Middle frontal gyrus (tissue), 1 donor: ENCODE measurements at regions not wholly inside any gene's neighbourhood (a gene's known extent, or its start where the extent isn't known, plus 50 kb on each side); places are given as distances from the start of the nearest gene placed in this dataset.

Source experiments
- DNase-seq: peaks from one replicate; pipeline ENCODE4 v3.0.0-alpha.2; 2015; ENCODE audit warnings: low spot score; ENCODE audit errors: extremely low spot score

DNA sequence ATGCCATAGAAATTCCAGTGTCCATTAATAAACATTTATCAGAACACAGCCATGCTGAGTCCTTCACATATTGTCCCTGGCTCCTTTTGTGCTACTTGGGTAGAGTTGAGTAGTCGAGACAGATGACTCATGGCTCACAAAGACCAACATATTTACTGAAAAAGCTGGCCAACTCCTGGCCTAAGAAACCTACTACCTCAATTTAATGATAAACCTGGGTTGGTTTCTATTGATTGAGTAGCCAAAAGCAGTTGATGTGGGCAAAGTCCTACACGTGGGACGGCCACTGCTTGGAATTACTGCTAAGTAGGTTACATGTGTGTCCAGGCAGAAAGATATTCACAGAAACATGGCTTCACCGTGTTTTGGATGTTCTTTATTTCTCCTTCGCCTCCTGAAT lies 402.2 kb downstream of the NR2F2 start:
- no peak for DNase-seq

DNA sequence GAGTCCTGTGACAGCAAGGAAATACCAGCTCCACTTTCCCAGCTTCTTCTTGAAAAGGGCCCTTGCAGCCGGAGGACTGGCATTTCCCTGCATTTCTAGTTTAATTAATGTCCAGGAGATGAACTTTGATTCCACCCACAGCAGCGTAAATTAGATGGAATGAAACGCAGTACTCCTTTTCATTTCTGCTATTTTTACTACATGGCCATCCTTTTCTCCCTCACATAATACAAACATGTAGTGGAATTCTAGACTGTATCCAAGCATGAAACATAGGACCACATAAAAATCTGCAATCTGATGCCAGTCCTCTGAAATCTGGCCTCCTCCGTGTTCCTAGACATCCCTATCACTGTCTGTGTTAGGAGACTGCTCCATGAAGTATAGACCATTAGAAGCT lies 403.2 kb downstream of the NR2F2 start:
- DNase-seq: no peak

DNA sequence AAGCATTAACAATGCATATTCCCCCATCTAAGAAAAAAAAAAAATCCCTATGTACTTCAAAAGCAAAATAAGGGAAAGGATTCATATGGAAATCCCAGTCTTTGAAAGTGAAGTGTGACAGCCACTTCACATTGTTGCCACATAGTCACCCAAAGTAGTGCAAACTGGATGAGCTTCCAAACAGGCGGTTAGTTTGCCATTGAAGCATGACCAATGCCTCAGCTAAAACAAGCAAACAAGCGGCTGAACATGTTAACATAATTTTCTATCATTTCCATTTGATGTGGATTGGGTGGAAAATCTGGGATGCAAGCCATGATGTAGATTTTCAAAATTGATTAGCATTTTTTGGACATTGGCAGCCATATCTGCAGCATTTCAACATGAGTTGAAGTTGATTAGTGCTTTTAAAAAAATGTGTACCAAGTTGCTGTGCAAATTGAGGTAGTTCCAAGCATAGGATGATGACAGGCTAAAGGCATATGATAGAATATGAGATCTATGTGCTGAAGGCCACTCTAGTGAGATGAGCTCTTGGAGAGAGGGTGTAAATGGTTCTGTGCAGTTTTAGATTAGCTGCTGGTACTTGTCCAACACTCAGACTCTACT lies 405.2 kb downstream of the NR2F2 start:
- DNase-seq: no peak

DNA sequence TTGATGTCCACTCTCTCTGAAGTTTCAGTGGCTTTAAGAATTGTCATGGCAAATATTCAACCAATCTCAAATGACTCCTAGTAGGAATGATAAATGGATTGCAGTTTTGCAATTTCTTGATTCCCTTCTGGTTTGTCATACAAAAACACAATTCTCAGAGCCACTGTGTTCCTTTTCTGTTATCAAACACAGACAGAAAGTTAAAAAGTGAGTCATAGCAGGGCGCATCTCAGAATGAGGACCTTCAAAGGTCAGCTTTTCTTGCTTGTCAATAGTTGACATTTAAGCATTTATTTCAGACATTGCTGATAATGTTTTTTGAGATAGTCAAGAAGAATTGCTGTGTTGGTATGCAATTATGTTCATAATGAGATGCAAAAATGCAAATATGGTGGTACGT lies 405.9 kb downstream of the NR2F2 start:
- no peak for DNase-seq

DNA sequence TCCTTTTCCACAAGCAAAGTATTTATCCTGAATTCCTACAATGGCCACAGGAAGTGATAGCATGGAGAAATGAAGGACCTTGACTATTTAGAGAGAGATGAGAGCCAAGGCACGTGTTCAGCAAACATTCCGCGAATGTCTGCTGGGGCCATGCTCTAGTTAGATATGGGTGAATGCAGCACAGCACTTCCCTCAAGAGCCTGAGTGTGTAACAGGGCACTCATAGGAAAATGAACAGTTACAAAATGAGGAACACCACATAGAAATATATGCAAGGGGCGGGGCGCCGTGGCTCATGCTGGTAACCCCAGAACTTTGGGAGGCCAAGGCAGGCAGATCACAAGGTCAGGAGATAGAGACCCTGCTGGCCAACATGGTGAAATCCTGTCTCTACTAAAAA lies 406.9 kb downstream of the NR2F2 start:
- no peak for DNase-seq

DNA sequence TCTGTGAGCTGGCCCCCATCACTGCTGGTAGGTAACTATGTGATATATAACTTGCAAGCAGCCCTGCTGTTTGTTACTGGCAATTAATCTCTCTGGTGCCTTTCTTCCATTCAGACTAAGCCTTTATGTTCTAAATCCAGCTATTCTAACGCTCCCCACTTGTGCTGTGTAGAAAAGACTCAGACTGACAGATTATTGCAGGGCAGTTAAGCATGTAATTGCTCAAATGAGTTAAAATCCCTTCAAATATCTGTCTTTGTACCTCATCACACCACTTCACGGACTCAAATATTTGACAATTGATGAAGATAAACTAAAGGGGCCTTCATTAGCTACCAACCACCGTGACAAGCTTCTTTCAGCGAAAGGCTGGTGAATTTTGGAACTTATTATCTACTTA lies 416.2 kb downstream of the NR2F2 start:
- DNase-seq: no peak

DNA sequence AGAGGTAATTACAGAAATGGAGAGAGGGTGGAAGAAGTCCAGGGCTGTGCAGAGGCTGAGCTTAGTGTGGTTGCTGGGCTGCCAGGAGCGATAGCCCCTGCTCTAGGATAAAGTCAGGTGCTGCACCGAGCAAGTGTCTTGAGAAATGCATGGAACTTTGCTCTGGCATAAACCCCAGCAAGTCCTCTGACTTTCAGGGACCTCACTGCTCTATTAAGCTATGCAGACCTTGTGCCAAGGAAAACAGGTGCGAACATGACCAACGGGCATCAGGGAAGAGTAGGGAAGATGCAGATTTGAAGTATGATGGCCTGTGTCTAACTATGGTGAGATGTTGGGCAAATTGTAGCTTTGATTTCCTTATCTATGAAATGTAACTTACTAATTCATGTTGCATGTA lies 416.8 kb downstream of the NR2F2 start:
- DNase-seq: no peak

DNA sequence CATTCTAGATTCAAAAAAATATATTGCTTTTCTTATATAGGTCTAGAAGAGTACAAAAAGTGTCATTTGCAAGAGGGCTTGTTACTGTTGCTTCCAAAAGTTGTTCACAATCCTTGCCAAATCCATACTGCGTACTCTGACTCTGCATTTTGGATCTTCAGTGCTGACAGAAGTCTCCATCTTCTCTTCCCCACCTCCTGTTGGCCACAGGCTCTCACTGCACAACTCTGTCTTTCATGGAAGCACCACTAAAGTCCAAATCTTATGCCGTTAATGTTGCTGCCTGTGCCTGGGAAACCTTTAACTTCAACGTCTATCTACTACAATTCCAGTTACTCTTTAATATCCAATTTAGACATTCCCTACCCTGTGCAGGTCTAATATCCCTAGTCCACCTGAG lies 419.9 kb downstream of the NR2F2 start:
- DNase-seq: no peak

DNA sequence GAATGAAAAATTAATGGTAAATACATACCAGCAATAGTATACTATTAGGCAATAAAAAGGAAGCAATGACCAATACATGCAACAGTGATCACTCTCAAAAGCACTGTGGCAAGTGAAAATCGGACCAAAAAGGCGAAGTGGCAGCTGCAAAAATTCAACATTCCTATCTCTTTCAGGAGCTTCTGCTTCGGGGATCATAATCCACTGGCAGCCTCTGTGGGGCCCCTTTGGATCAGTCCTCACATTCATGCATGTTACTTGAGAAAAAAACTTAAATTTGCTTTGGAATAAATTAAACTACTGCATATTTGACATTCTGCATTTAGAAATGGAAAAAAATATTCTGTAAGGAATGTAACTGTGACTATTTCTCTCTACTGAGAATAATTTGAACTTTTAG lies 425.6 kb downstream of the NR2F2 start:
- DNase-seq: no peak

DNA sequence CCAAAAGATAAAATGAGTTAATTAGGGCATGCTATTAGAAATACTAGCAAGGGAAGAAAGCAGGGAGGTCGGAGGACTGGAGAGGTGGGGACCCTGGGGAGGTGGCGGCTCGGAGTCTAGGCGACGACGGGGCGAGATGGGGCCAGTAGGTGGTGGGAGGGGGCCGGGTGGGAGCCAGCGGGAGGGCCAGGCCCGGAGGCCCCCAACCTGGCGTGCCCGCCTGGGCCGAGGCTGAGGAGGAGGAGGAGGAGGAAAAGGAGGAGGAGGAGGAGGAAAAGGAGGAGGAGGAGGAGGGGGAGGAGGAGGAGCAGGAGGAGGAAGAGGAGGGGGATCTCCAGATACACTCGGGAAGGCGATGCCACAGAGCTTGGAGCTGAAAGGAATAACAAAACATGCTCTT lies 426.2 kb downstream of the NR2F2 start:
- DNase-seq: no peak

DNA sequence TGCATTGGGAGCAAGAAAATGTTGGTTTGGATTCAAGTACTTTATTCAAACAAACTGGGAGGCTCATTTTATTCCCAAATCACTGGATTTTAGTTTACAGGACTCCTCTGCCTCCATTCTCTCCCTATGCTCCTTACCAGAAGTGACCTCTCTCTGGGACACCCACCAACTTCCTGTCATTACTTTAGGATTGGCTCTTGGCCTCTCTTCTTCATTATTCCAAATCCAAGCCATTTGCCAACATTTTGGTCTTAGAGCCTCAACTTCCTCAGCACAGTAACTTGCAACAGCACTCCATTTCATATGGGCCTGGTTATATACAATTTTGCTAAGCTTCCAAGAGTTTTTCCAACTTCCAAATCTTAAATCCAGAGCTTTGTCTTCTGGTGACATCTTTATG lies 432.1 kb downstream of the NR2F2 start:
- DNase-seq: no peak

DNA sequence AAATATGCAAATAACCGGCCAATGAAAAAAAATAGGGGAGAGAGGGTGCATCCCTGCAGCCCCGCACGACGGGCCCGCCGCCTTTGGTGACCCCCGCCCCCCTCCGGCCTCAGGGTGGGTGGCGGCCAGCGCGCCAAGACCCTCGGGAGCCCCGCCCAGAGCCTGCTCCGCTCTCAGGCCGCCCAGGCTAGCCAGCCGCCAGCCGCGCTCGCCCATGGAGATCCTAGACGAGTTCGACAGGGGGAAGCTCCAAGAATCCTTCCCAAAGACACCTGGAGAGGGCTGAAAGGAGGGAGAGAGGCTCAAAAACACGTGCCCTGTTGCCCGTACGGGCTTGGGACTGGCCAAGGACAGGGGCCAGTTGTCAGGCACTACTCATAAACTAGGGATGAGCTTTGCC lies 434.0 kb downstream of the NR2F2 start:
- DNase-seq: no peak

DNA sequence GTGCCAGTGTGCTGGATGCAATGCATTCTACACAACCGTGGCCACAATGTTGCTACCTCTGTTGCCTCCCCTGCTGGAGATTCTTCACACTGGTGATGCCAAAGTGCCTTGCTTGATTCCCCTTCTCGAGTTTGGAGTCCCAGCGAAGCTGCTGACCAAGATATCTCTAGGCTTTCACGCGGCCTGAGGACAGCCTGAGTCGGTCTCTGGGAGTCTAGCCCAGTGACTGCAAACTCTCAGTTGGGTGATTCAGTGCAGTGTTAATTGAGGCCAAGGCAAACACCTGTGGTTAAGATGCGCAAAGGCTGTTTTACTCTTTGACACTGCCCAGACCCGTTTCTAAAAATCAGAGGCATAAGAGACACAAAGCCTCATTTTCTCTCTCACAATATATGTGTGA lies 434.4 kb downstream of the NR2F2 start:
- DNase-seq: no peak

DNA sequence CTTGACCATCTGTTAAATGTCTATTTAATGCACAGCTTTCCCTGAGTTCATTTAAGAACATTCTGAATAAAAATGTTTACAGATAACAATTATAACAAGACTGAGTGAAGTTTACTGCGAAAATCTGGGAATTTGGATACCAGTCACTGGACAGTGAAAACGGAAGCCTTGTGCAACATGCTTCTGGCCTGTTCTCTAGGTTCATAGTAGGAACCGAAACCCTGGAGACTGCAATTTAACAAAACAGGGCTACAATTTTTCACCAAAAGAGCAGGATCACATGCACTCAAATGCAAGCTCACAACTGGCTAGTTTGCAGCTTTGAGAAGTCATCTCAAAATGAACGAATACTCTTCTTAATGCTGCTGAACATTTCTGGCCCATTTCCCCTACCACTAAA lies 435.9 kb downstream of the NR2F2 start:
- DNase-seq: peak; percentile 3

DNA sequence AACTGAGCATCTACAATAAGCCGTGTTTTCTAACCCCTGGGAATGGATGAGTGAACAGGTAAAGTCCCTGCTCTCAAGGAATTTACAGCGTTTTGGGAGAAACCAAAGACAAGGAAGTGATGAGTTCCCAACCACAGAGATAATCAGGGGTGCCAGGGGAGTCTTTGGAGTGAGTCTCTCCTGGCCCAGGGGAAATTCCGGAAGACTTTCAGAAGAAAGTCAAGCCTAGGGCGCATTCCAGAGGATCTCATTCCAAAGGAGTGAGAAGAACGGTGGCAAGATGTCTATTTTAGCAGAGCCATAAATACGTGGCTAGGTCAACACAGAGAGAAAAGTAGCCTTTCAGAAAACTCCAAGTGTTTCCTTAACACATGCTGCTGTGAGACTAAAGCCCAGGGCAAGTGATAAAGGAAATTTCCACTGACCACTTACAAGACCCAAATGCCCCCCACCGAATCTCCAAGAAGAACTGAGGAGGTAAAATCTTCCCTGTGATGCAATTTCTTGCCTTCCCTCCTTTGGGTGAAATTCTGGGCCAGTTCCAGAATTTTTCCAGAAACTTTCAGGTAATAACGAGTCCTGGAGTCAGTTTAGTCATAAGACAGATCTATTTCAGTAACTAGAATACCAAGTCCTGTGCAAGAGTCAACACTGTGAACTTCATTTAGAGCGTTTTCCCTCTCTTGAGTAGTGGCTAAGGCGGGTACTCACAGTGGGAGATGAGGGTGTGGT lies 437.4 kb downstream of the NR2F2 start:
- no peak for DNase-seq

DNA sequence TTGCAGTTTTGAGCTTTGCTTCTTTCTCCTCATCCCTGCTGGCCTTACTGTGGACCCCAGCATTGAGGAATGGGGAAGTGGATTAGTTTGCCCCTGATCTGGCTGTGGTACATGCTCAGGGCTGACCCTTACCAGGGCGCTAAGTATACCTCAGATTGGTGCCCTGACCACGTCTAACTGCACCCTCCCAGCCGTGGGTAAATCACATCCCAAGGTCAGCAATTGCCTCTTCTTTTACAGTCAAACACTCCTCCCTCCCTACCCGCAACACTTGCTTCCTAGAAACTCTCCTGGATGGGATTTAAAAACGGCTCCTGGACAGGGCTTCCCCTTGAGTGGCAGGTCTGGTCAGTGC lies 437.9 kb downstream of the NR2F2 start:
- DNase-seq: no peak

DNA sequence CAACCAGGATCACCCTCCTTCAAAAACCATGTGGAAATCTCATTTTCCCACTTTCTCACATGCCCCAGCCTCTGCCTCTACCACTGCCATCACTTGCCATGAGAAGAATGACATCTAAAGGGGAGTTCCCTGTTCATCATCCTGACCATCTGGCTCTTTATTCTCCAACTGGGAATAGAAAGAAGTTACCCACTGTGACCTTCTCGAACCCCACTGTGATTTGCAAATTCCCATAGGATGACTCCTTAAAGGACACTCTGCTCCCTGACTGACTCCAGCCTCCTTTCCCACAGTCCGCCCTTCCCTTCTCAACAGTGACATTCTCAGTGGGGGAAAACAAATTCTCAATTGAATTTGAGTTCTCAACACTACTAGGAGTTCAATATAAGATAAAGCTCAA lies 440.5 kb downstream of the NR2F2 start:
- DNase-seq: no peak

DNA sequence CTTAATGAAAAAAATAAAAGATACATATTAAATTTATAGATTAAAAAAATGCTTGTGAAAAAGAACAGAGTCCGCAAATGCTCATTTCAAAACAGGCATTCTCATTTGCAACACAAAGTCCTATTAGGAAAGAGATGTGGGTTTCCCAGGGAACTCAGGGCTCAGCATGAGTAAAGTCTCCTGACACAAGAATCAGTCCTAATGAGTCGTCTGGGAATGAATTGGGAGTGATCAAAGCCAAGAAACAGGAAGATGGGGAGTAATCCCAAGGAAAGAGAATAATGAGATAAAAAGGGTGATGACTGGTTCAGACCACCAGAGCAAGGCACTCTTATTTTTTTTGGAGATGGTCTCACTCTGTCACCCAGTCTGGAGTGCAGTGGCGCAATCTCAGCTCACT lies 443.7 kb downstream of the NR2F2 start:
- DNase-seq: no peak

DNA sequence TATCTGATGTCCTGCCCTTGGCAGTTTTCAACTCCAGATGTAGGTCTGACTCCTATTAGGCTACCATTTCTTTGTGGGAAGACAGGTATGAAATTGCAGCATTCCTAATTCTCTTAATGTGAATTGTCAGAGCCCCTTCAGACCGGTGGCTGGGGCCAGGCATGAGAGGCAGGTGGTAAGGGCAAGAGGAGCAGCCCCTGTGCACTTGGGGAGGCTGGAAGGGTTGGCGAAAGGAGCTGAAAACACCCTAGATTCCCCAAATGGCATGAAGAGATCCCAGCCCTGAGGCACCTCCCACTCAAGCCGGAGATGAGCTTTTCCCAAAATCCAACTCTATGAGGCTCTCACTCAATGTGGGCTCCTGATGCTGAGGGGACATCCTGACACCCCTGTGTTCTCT lies 453.2 kb downstream of the NR2F2 start:
- DNase-seq: no peak

DNA sequence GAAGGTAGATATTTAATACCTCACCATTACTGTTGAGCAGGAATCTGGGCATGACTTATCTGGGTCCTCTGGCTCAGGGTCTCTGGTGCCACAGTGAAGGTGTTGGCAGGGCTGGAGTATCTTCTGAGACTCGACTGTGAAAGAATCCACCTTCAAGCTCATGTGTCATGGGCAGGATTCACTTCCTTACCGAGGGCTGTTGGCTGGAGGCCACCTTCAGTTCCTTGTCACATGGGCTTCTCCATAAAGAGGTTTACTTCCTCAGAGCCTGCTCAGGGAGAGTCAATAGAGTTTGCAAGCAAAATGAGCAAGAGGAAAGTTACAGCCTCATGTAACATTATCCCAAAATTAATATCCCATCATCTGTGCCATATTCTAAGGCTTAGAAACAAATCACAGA lies 459.5 kb downstream of the NR2F2 start:
- no peak for DNase-seq

DNA sequence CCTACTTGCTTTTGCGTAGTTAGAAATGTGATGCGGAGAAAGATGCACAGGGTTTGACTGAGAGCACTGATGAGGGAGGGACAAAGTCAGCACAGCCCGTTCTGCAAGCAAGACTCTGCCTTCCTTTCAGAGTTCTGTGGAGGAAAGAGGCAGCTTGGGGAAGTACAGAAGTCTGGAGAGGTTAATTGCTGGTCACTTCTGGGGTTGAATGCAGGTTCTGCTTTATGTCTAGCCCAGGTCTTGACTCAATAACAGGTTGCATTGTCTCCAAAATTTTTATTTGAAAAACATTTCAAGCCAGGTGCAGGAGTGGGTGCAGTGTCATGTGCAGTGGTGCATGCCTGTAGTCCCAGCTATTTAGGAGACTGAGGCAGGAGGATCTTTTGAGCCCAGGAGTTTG lies 461.7 kb downstream of the NR2F2 start:
- DNase-seq: no peak

DNA sequence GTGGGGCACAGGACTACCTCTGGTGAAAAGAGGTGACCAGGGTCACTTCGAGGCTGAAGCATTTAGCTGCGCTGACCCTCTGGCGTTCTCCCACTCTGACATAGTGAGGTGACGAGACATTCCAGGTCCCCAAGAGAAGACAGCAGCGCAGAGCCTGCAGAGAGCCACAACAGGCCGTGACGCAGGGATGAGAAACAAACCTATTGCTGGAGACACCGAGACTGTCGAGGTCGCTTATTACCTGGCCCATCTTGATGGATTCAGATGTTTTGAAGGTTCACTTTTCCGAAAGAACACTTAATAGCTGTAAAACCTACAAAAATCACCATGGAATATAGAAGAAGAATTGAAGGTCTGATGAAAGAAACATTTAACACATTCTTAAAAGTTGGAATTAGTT lies 466.3 kb downstream of the NR2F2 start:
- no peak for DNase-seq

DNA sequence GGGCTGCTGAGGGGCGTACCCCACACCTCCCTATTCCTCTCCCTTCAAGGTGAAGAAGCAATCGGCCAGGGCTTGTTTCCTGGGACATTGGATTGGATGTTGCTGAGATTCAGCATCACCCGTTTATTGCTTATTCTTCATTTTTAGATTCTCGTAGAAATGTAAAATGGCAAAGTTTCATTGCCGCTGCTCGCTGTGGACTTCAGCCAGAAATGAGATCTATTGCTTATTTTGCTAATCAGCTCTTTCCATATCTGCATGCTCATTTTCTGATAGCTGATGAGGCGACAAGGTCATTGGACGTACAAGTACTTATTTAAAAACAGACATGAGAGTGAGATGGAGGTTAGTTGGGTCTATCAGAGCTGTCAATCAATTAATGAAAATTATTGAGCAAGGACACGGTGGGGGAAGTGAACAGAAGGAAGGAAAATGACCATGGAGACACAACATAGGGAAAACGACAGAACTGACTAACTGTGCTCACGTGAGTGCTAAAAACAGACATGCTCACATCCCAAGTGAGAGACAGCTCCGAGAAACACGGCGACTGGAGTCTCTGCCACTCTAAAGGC lies 471.2 kb downstream of the NR2F2 start:
- DNase-seq: no peak
